B cell (primary cell): ENCODE measurements at regions not wholly inside any gene's neighbourhood (a gene's known extent, or its start where the extent isn't known, plus 50 kb on each side); places are given as distances from the start of the nearest gene placed in this dataset.

Experiments
- CTCF ChIP-seq: fragments of 200-600 bp; IDR thresholded peaks from one replicate; pipeline ENCODE4 v1.8.0; 2022; ENCODE audit warnings: antibody characterized with exemption, mild to moderate bottlenecking
- EZH2 ChIP-seq: IDR thresholded peaks from 2 replicates; pipeline ENCODE4 v1.6.1; 2012; ENCODE audit warnings: borderline replicate concordance, low read depth, mild to moderate bottlenecking, moderate library complexity, low read length; ENCODE audit not compliant: insufficient read depth, poor library complexity, severe bottlenecking

GRCh38 chr10:43863859-43864591, 215.3 kb upstream of the ZNF32 start:
- TF ChIP-seq CTCF (no peak), EZH2 (no peak)
